Liver (tissue), 3 donors: ENCODE measurements at regions not wholly inside any gene's neighbourhood (a gene's known extent, or its start where the extent isn't known, plus 50 kb on each side); places are given as distances from the start of the nearest gene placed in this dataset.
"Not testable (repeated sequence)": the region's sequence is repeated elsewhere in the genome, so short reads cannot be mapped to it uniquely, and the experiment has no call there.

ENCODE experiments used
- FOXA1 ChIP-seq: IDR thresholded peaks from 2 replicates; pipeline ENCODE4 v1.6.1; 2016; ENCODE audit warnings: antibody characterized with exemption
- GABPA ChIP-seq, 2 donors: IDR thresholded peaks in 1 of 2; conservative IDR thresholded peaks in 1 of 2; 2 replicates each; pipeline ENCODE4 v1.6.1; 2016; ENCODE audit warnings: antibody characterized with exemption in 2 of 2, mild to moderate bottlenecking in 1 of 2, moderate library complexity in 1 of 2
- RXRA ChIP-seq, 2 donors: IDR thresholded peaks; 2 replicates each; pipeline ENCODE4 v1.6.1; 2017 to 2018; ENCODE audit warnings: antibody characterized with exemption in 2 of 2, mild to moderate bottlenecking in 1 of 2
- TF ChIP-seq, protein P1 (sequence below): IDR thresholded peaks from 2 replicates; pipeline ENCODE4 v1.6.1; 2016; ENCODE audit warnings: antibody characterized with exemption
- TF ChIP-seq, protein P2 (sequence below): fragments of 150-350 bp; IDR thresholded peaks from 2 replicates; pipeline ENCODE4 v1.5.1; 2017; ENCODE audit warnings: improper control_type of control experiment, low read depth, low read length; ENCODE audit not compliant: missing input control
- donor health status: healthy.
- donor health status: healthy.

DNA sequence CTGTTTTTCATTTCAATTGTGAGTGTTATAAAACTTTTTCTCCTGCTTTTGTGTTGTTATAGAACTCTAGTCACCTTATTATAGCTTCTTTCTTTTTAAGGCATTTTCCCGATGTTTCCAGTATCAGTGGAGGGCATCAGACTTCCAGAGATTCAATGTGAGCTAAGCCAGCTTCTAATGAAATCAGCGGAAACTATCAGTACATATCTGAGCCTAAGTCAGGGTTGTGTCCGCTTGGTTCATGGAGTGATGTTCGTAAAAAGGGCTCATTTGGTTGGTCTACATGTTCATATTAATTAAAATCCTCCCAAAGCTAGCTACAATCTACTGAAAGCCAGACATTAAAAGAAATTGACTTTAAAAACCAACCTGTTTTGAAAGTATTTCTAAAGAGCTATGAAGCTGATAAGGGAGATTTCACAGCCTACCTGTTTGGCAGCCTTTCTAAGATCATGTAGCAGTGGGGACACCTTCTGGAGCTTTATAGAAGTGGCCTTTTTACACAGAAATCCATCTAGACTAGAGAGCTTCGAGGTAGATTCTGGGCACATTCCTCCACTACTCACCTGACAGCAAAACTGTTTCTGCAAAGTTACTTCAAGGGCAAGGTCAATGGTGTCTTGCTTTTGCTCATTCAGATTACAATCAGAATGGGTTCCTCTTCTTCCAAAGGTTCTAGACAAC is 227.1 kb upstream of the NBPF12 start:
- TF ChIP-seq GABPA (IDR thresholded peaks at IDR 0.05 in 1 of 2, conservative IDR thresholded peaks at IDR 0.05 in 1 of 2); FOXA1; RXRA (IDR thresholded peaks at IDR 0.05): not testable (repeated sequence)
- TF ChIP-seq, protein P1, sequence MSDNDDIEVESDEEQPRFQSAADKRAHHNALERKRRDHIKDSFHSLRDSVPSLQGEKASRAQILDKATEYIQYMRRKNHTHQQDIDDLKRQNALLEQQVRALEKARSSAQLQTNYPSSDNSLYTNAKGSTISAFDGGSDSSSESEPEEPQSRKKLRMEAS = not testable (repeated sequence)
- TF ChIP-seq, protein P2, sequence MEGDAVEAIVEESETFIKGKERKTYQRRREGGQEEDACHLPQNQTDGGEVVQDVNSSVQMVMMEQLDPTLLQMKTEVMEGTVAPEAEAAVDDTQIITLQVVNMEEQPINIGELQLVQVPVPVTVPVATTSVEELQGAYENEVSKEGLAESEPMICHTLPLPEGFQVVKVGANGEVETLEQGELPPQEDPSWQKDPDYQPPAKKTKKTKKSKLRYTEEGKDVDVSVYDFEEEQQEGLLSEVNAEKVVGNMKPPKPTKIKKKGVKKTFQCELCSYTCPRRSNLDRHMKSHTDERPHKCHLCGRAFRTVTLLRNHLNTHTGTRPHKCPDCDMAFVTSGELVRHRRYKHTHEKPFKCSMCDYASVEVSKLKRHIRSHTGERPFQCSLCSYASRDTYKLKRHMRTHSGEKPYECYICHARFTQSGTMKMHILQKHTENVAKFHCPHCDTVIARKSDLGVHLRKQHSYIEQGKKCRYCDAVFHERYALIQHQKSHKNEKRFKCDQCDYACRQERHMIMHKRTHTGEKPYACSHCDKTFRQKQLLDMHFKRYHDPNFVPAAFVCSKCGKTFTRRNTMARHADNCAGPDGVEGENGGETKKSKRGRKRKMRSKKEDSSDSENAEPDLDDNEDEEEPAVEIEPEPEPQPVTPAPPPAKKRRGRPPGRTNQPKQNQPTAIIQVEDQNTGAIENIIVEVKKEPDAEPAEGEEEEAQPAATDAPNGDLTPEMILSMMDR = not testable (repeated sequence)
